Bronchial epithelial cell (primary cell): ENCODE measurements at regions not wholly inside any gene's neighbourhood (a gene's known extent, or its start where the extent isn't known, plus 50 kb on each side); places are given as distances from the start of the nearest gene placed in this dataset.
"Not testable (repeated sequence)": the region's sequence is repeated elsewhere in the genome, so short reads cannot be mapped to it uniquely, and the experiment has no call there.

Source experiments
- DNase-seq: peaks from one replicate; pipeline ENCODE4 v3.0.0-alpha.2; 2010; ENCODE audit warnings: low read depth
- FAIRE-seq: peaks from 2 replicates; lab custom pipeline; 2011; peaks lifted over from hg19 to GRCh38; lab: Jason Lieb, UNC
- H3K27me3 ChIP-seq: 2 replicates; pipeline ENCODE4 v1.5.1; 2011; ENCODE audit warnings: low read length; ENCODE audit not compliant: control insufficient read depth, insufficient read depth
- H3K36me3 ChIP-seq: 2 replicates; pipeline ENCODE4 v1.5.1; 2011; ENCODE audit warnings: low read length; ENCODE audit not compliant: control insufficient read depth, insufficient read depth
- H3K4me3 ChIP-seq: 2 replicates; pipeline ENCODE4 v1.5.1; 2011; ENCODE audit warnings: mild to moderate bottlenecking, low read depth, low read length, control low read depth
- CTCF ChIP-seq: IDR thresholded peaks from 2 replicates; pipeline ENCODE4 v1.5.1; 2011; ENCODE audit warnings: mild to moderate bottlenecking, moderate library complexity, low read length, control low read depth, inconsistent platforms; ENCODE audit not compliant: insufficient read depth, severe bottlenecking

GRCh38 chr12:59320112-59320511, 275.7 kb upstream of the SLC16A7 start:
- DNase-seq: no peak
- Histone ChIP-seq H3K4me3 (no peak overlapping the region), H3K27me3 (no peaks in the 10 kb centered on the region), H3K36me3 (no peaks in the 10 kb centered on the region)
- FAIRE-seq: no peak
- no peak for TF ChIP-seq CTCF

GRCh38 chr12:59318940-59319339, 276.9 kb upstream of the SLC16A7 start:
- Histone ChIP-seq H3K27me3 (no peaks in the 10 kb centered on the region), H3K36me3 (no peaks in the 10 kb centered on the region), H3K4me3 (no peak overlapping the region)
- no peak for TF ChIP-seq CTCF
- FAIRE-seq: no peak
- no peak for DNase-seq

- H3K36me3 ChIP-seq: no peaks in the 10 kb centered on the region
- H3K27me3 ChIP-seq: no peaks in the 10 kb centered on the region
- FAIRE-seq (no peak), DNase-seq (no peak)
- TF ChIP-seq CTCF: no peak
- no peak overlapping the region for H3K4me3 ChIP-seq
These were observed 278.2 kb upstream of the SLC16A7 start for GRCh38 chr12:59317598-59317997.

- FAIRE-seq (no peak), DNase-seq (no peak)
- no peak overlapping the region for H3K4me3 ChIP-seq
- no peak for TF ChIP-seq CTCF
- H3K36me3 ChIP-seq: no peaks in the 10 kb centered on the region
- H3K27me3 ChIP-seq: no peaks in the 10 kb centered on the region
These were observed 278.9 kb upstream of the SLC16A7 start for GRCh38 chr12:59316938-59317337.

GRCh38 chr12:59316354-59316753, 279.5 kb upstream of the SLC16A7 start:
- DNase-seq, H3K36me3 ChIP-seq, FAIRE-seq, H3K27me3 ChIP-seq, H3K4me3 ChIP-seq: not testable (repeated sequence)

- Histone ChIP-seq H3K27me3 (no peaks in the 10 kb centered on the region), H3K36me3 (no peaks in the 10 kb centered on the region), H3K4me3 (no peak overlapping the region)
- no peak for TF ChIP-seq CTCF
- FAIRE-seq (no peak), DNase-seq (no peak)
These were observed 281.6 kb upstream of the SLC16A7 start for GRCh38 chr12:59314209-59314608.
